T-helper 2 cell treated with Interferon-gamma antibody and Interleukin-4, amounts not matched to agents 5 μg/mL and 100 μg/mL, for 36 hours (primary cell): ENCODE measurements at regions not wholly inside any gene's neighbourhood (a gene's known extent, or its start where the extent isn't known, plus 50 kb on each side); places are given as distances from the start of the nearest gene placed in this dataset.
"Not testable (repeated sequence)": the region's sequence is repeated elsewhere in the genome, so short reads cannot be mapped to it uniquely, and the experiment has no call there.

ENCODE experiments used
- DNase-seq: peaks from one replicate; pipeline ENCODE4 v3.0.0; 2021; ENCODE audit warnings: low spot score
- H3K27ac Mint-ChIP-seq: one replicate; pipeline ENCODE4 v1.8.0; 2021; ENCODE audit warnings: mild to moderate bottlenecking, mixed read lengths
- H3K27me3 Mint-ChIP-seq: one replicate; pipeline ENCODE4 v1.8.0; 2021; ENCODE audit warnings: low read depth, mixed read lengths
- H3K36me3 Mint-ChIP-seq: one replicate; pipeline ENCODE4 v1.8.0; 2021; ENCODE audit warnings: low read depth, mixed read lengths
- H3K4me1 Mint-ChIP-seq: one replicate; pipeline ENCODE4 v1.8.0; 2021; ENCODE audit warnings: low read depth, mixed read lengths
- H3K4me3 Mint-ChIP-seq: one replicate; pipeline ENCODE4 v1.8.0; 2022; ENCODE audit warnings: mild to moderate bottlenecking, moderate library complexity, mixed read lengths
- H3K9me3 Mint-ChIP-seq: one replicate; pipeline ENCODE4 v1.8.0; 2021; ENCODE audit warnings: mixed read lengths

DNA sequence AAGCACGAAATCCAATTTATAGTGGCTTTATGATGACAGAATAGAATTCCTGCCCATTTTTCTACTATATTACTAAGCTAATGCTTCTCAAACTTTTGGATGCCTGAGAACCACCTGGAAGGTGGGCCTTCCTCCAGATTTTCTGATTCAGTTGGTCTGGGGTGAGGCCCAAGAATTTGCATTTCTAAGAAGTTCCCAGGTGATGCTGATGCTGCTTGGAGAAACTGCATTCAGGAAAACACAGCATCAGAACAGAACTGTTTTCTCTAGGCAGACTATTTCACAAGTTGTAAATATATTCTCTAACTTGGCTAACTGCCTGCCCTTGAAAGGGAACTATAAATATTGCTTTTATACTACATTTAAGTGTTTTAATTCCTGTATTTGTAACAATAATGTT lies 644.9 kb upstream of the DPPA4 start:
- H3K4me3 Mint-ChIP-seq, result no peak overlapping the region
- no peaks in the 10 kb centered on the region for H3K36me3 Mint-ChIP-seq
- no peak overlapping the region for H3K27ac Mint-ChIP-seq
- no peaks in the 10 kb centered on the region for H3K9me3 Mint-ChIP-seq
- DNase-seq, result no peak
- no peaks in the 10 kb centered on the region for H3K4me1 Mint-ChIP-seq
- H3K27me3 Mint-ChIP-seq, result no peaks in the 10 kb centered on the region

DNA sequence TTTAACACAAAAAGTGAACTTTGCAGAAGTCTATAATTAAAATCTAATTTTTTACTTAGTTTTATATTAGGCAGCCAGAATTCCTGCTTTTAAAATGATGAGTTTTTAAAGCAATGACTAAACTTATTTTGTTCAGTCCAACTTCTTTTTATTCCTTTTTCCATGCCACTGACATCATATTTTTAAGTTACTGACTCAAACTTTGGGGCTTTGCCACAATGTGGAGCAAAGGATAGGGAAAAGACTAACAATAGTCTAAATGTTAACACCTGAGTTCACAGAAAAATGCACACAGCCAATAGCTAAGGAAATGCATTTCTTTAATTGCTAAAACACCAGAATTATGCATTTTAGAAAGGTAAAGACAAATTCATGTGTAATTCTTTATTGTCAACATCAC lies 647.6 kb upstream of the DPPA4 start:
- DNase-seq, result no peak
- no peaks in the 10 kb centered on the region for H3K4me1 Mint-ChIP-seq
- no peaks in the 10 kb centered on the region for H3K27me3 Mint-ChIP-seq
- H3K27ac Mint-ChIP-seq, result no peak overlapping the region
- H3K9me3 Mint-ChIP-seq, result no peaks in the 10 kb centered on the region
- no peak overlapping the region for H3K4me3 Mint-ChIP-seq
- H3K36me3 Mint-ChIP-seq, result no peaks in the 10 kb centered on the region

DNA sequence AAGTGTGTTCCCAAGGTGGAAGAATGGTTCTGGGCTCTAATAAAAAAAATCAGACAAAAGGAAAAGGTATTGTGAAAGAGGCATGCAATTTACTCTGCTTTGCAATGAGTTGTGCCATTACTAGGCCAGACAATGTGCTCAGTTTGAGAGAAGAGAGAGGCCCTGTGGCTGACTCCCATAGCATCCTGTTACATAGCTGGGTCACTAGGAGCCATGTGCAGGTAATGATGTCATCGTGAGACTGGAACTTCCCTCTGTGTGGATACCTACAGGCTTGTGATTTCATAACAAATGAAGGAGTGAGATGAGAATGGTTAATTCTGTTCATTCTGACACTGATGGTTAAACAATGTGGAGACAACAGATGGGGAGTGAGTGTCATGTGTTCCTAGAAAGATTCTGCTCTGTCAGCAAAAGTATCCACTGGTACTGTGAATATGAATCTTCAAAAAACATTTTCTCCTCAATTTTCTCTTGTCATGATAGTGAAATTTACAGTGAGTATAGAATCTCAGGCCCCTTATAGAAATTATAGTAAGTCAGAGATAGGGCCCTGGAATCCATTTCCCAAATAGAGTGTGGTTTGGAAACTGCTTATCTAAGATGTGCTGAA lies 648.7 kb upstream of the DPPA4 start:
- Mint-ChIP-seq H3K27ac (no peak overlapping the region), H3K27me3 (no peaks in the 10 kb centered on the region), H3K4me1 (no peaks in the 10 kb centered on the region), H3K9me3 (no peaks in the 10 kb centered on the region), H3K36me3 (no peaks in the 10 kb centered on the region), H3K4me3 (no peak overlapping the region)
- no peak for DNase-seq

GRCh38 chr3:109994853-109995252 lies 657.5 kb upstream of the DPPA4 start:
- H3K27ac Mint-ChIP-seq, result no peak overlapping the region

DNA sequence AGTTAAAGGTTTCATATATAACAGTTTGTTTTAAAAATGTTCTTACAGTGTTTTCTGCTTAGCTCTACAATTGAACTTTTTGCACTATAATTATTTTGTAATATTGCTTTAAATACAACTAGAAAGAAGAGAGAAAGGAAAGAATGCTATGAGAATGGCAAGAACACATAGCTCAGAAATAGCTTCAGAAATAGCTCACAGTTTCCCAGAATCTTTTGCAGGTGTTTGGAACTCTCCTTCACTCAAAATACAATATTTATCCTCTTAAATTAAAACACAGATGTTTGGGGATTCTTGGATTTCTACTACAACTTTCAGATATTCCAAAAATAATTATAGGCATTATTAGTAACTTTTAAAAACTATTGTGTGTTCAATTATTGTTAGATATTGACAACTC lies 658.0 kb upstream of the DPPA4 start:
- no peak overlapping the region for H3K4me3 Mint-ChIP-seq
- no peaks in the 10 kb centered on the region for H3K4me1 Mint-ChIP-seq
- H3K27me3 Mint-ChIP-seq, result no peaks in the 10 kb centered on the region
- no peaks in the 10 kb centered on the region for H3K9me3 Mint-ChIP-seq
- H3K27ac Mint-ChIP-seq, result no peak overlapping the region
- H3K36me3 Mint-ChIP-seq, result no peaks in the 10 kb centered on the region
- DNase-seq, result no peak

More at GRCh38 chr3:109994853-109995252, 657.5 kb upstream of the DPPA4 start:
- H3K4me3 Mint-ChIP-seq, result no peak overlapping the region
- no peaks in the 10 kb centered on the region for H3K9me3 Mint-ChIP-seq
- no peaks in the 10 kb centered on the region for H3K36me3 Mint-ChIP-seq
- H3K4me1 Mint-ChIP-seq, result no peaks in the 10 kb centered on the region
- H3K27me3 Mint-ChIP-seq, result no peaks in the 10 kb centered on the region
- no peak for DNase-seq

GRCh38 chr3:110001905-110002304 lies 664.6 kb upstream of the DPPA4 start:
- not testable (repeated sequence) for H3K4me1 Mint-ChIP-seq, H3K36me3 Mint-ChIP-seq, H3K4me3 Mint-ChIP-seq, DNase-seq, H3K27ac Mint-ChIP-seq, H3K27me3 Mint-ChIP-seq, H3K9me3 Mint-ChIP-seq

GRCh38 chr3:110006913-110007312 lies 669.6 kb upstream of the DPPA4 start:
- Mint-ChIP-seq H3K4me1 (no peaks in the 10 kb centered on the region), H3K36me3 (no peaks in the 10 kb centered on the region), H3K9me3 (no peaks in the 10 kb centered on the region), H3K27me3 (no peaks in the 10 kb centered on the region), H3K4me3 (no peak overlapping the region), H3K27ac (no peak overlapping the region)
- DNase-seq, result no peak

DNA sequence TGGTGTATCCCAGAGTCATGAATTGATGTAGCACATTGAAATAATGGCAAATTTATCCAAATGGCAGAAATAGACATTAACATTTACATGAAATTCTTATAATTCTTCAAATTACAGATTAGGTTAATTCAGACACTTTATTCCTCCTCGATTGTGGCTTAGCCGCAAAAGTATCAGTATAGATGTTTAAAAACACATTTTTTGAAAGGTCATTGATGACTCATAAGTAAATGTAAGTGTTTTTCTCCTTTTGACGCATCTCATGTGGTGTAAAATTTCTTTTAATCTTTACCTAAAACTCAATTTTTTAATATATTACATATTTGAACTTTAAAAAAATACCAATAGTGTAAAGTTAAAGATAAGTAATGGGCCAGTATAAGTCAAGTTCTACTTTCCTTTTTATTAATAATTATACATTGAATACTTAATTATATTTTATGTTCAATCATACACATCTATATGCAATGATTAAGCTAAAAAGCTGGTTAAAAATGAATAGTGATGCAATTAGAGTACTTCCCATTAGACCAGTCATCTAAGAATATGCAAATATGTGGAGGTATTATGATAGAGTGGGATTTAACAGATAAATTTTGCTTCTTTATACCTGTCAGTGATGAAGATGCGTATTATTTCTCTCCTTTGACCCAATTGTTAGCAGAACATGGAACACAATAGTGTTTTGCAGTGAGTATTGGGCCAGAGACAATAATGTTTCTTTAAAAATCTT lies 678.1 kb upstream of the DPPA4 start:
- H3K4me3 Mint-ChIP-seq, result no peak overlapping the region
- no peaks in the 10 kb centered on the region for H3K27me3 Mint-ChIP-seq
- H3K27ac Mint-ChIP-seq, result no peak overlapping the region
- no peaks in the 10 kb centered on the region for H3K9me3 Mint-ChIP-seq
- DNase-seq, result no peak
- H3K4me1 Mint-ChIP-seq, result no peaks in the 10 kb centered on the region
- H3K36me3 Mint-ChIP-seq, result no peaks in the 10 kb centered on the region

DNA sequence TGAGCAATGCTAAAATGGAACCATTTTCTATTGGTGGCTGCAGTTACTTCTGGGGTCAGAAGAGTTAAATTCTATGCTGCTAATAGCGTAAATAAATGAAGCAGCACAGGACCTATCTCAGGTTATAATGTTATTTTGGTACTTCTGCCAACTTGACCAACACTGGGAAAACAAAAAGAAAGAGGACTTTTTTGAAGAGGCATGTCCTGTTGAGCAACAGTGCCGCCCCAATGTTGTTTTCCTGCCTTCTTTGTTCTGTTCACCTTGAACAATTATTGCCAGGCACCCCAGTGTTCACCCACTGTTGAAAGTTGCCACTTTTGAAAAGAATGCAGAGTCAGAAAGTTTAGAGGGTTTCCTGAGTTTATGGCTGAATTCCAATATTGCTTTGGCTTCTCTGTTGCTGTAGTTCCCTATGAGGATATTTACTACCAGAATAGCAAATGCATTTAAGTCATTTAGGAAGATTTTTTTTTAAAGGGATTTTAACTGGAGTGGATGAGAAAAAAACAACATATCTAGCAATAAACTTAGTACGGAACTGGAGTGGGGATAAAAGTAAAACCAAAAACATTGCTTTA lies 679.0 kb upstream of the DPPA4 start:
- no peaks in the 10 kb centered on the region for H3K4me1 Mint-ChIP-seq
- no peak overlapping the region for H3K27ac Mint-ChIP-seq
- no peak overlapping the region for H3K4me3 Mint-ChIP-seq
- H3K27me3 Mint-ChIP-seq, result no peaks in the 10 kb centered on the region
- DNase-seq, result no peak
- no peaks in the 10 kb centered on the region for H3K9me3 Mint-ChIP-seq
- H3K36me3 Mint-ChIP-seq, result no peaks in the 10 kb centered on the region

GRCh38 chr3:110017304-110017703 lies 680.0 kb upstream of the DPPA4 start:
- H3K4me3 Mint-ChIP-seq, result no peak overlapping the region
- no peaks in the 10 kb centered on the region for H3K4me1 Mint-ChIP-seq
- no peak overlapping the region for H3K27ac Mint-ChIP-seq
- H3K9me3 Mint-ChIP-seq, result no peaks in the 10 kb centered on the region
- no peak for DNase-seq
- no peaks in the 10 kb centered on the region for H3K27me3 Mint-ChIP-seq
- H3K36me3 Mint-ChIP-seq, result no peaks in the 10 kb centered on the region

GRCh38 chr3:110021659-110022058 lies 684.3 kb upstream of the DPPA4 start:
- Mint-ChIP-seq H3K27ac (no peak overlapping the region), H3K9me3 (no peaks in the 10 kb centered on the region), H3K27me3 (no peaks in the 10 kb centered on the region), H3K4me3 (no peak overlapping the region), H3K4me1 (no peaks in the 10 kb centered on the region), H3K36me3 (no peaks in the 10 kb centered on the region)
- no peak for DNase-seq

DNA sequence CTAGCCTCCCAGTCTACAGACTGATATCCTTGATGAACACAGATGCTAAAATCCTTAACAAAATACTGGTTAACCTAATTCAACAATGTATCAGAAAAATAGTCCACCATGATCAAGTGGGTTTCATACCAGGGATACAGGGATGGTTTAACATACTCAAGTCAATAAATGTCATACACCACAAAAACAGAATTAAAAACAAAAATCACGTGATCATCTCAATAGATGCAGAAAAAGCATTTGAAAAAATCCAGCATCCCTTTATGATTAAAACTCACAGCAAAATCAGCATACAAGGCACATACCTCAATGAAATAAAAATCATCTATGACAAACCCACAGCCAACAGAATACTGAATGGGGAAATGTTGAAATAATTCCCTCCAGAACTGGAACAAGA lies 685.7 kb upstream of the DPPA4 start:
- not testable (repeated sequence) for H3K27ac Mint-ChIP-seq

GRCh38 chr3:110026421-110026820 lies 689.1 kb upstream of the DPPA4 start:
- no peak for DNase-seq
- H3K9me3 Mint-ChIP-seq, result no peaks in the 10 kb centered on the region
- H3K4me3 Mint-ChIP-seq, result no peak overlapping the region
- no peaks in the 10 kb centered on the region for H3K4me1 Mint-ChIP-seq
- H3K27ac Mint-ChIP-seq, result no peak overlapping the region
- no peaks in the 10 kb centered on the region for H3K36me3 Mint-ChIP-seq
- no peaks in the 10 kb centered on the region for H3K27me3 Mint-ChIP-seq

More for the DNA sequence above, 685.7 kb upstream of the DPPA4 start:
- DNase-seq, H3K9me3 Mint-ChIP-seq, H3K4me1 Mint-ChIP-seq, H3K36me3 Mint-ChIP-seq, H3K27me3 Mint-ChIP-seq, H3K4me3 Mint-ChIP-seq: not testable (repeated sequence)

DNA sequence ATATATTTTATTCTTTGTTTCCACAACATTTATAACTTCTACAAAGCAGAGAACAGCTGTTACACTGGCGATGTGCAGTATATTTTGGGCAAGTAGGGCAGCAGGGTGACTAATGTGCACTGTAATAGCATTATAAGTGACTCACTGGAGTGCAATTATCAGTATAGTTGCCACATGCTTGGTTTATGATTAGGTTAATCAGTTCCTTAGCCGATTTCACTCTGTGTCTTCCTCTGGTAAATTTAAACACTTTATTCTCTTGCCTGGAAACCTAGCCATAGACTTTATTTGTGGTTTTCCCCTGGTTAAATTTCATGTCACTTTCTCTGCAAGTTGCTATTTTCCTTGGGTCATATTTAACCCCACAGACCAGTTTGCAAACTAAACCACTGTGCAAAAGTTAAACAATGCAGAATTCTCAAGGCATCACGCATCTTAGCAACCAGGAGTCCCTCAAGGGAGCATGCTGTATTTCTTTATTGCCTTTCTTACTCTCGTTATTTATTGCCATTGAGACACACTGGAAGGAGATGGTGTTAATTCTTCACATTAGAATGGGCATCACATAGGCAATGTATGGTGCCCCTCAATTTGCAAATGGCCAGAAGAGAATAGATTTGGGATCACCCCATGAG lies 690.2 kb upstream of the DPPA4 start:
- Mint-ChIP-seq H3K9me3 (no peaks in the 10 kb centered on the region), H3K4me3 (no peak overlapping the region), H3K27me3 (no peaks in the 10 kb centered on the region), H3K27ac (no peak overlapping the region), H3K4me1 (no peaks in the 10 kb centered on the region), H3K36me3 (no peaks in the 10 kb centered on the region)
- DNase-seq, result no peak
